ENCODE measurements at regions not wholly inside any gene's neighbourhood (a gene's known extent, or its start where the extent isn't known, plus 50 kb on each side); places are given as distances from the start of the nearest gene placed in this dataset.
"Not testable (repeated sequence)": the region's sequence is repeated elsewhere in the genome, so short reads cannot be mapped to it uniquely, and the experiment has no call there.

DNA sequence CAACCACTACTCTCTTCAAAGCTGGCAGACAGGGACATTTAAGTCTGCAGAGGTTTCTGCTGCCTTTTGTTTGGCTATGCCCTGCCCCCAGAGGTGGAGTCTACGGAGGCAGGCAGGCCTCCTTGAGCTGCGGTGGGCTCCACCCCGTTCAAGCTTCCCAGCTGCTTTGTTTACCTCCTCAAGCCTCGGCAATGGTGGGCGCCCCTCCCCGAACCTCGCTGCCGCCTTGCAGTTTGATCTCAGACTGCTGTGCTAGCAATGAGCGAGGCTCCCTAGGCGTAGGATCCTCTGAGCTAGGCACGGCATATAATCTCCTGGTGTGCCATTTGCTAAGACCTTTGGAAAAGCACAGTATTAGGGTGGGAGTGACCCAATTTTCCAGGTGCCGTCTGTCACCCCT lies 252.2 kb downstream of the OXSM start:
- H3K23ac ChIP-seq (ENCODE audit: low read length); H2AK5ac ChIP-seq (ENCODE audit: low read length); H3K18ac ChIP-seq (ENCODE audit: low read length); H2BK5ac ChIP-seq (ENCODE audit: low read depth, low read length, poor library complexity); H3K79me1 ChIP-seq (ENCODE audit: low read length); H3K27me3 ChIP-seq (ENCODE audit: insufficient read depth, low read length); H4K91ac ChIP-seq (ENCODE audit: low read depth, low read length); H2AFZ ChIP-seq (ENCODE audit: insufficient read depth, low read length, poor library complexity); H2BK120ac ChIP-seq (ENCODE audit: insufficient read depth, low read length, poor library complexity); H3K9me3 ChIP-seq (ENCODE audit: insufficient read depth, low read depth, low read length); H3K4me1 ChIP-seq (ENCODE audit: control insufficient read depth in 1 of 2, insufficient read depth in 2 of 2, low read length in 2 of 2); H2BK12ac ChIP-seq (ENCODE audit: low read length); H3K36me3 ChIP-seq (ENCODE audit: control insufficient read depth in 1 of 2, insufficient read depth in 2 of 2, low read length in 2 of 2); H4K8ac ChIP-seq (ENCODE audit: low read depth, low read length); H3K14ac ChIP-seq (ENCODE audit: low read length); H4K12ac ChIP-seq (ENCODE audit: low read depth, low read length); H3K4ac ChIP-seq (ENCODE audit: low read depth, low read length); DNase-seq; H3K4me2 ChIP-seq (ENCODE audit: low read length); H3K79me2 ChIP-seq (ENCODE audit: control insufficient read depth, insufficient read depth, low read length, poor library complexity); H3K4me3 ChIP-seq (ENCODE audit: low read depth, low read length); H3K9ac ChIP-seq (ENCODE audit: low read length); H3K27ac ChIP-seq (ENCODE audit: low read depth, low read length): not testable (repeated sequence)
- WGBS (ENCODE audit: extremely low coverage, insufficient coverage, insufficient read length) = no CpG with 5 or more reads among the region's 12 CpGs

DNA sequence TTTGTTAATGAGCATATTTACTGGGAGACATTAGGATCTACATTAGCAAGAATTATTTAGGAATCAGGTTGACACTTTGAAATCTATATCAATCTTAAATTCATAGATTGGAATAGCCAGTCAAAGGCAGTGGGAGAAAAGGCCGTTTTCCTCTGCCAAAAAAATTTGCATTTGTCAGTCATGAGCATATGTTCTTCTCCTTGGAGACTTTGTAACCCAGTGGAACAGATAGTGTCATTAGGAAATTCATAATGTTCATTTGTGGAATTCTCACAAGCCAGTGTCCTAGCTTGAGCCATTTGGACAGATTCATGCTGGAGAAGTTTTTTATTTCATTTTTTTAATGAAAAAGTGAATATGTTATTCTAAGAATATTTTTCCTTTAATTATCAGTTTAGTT lies 260.1 kb downstream of the OXSM start:
- Histone ChIP-seq H3K27me3 (ENCODE audit: insufficient read depth, low read length) (no peaks in the 10 kb centered on the region), H3K9me3 (ENCODE audit: insufficient read depth, low read depth, low read length) (no peaks in the 10 kb centered on the region), H2BK5ac (ENCODE audit: low read depth, low read length, poor library complexity) (no peak overlapping the region), H3K9ac (ENCODE audit: low read length) (no peak overlapping the region), H3K79me2 (ENCODE audit: control insufficient read depth, insufficient read depth, low read length, poor library complexity) (no peaks in the 10 kb centered on the region), H3K36me3 (ENCODE audit: control insufficient read depth in 1 of 2, insufficient read depth in 2 of 2, low read length in 2 of 2) (no peaks in the 10 kb centered on the region), H3K14ac (ENCODE audit: low read length) (no peak overlapping the region), H3K4me2 (ENCODE audit: low read length) (no peak overlapping the region), H2AFZ (ENCODE audit: insufficient read depth, low read length, poor library complexity) (no peak overlapping the region), H3K27ac (ENCODE audit: low read depth, low read length) (no peak overlapping the region), H2BK120ac (ENCODE audit: insufficient read depth, low read length, poor library complexity) (no peak overlapping the region), H3K79me1 (ENCODE audit: low read length) (no peaks in the 10 kb centered on the region), H2BK12ac (ENCODE audit: low read length) (no peak overlapping the region), H2AK5ac (ENCODE audit: low read length) (no peak overlapping the region), H4K91ac (ENCODE audit: low read depth, low read length) (no peak overlapping the region), H3K23ac (ENCODE audit: low read length) (no peak overlapping the region), H4K8ac (ENCODE audit: low read depth, low read length) (no peak overlapping the region), H3K18ac (ENCODE audit: low read length) (no peak overlapping the region), H4K12ac (ENCODE audit: low read depth, low read length) (no peak overlapping the region), H3K4ac (ENCODE audit: low read depth, low read length) (no peak overlapping the region), H3K4me1 (ENCODE audit: control insufficient read depth in 1 of 2, insufficient read depth in 2 of 2, low read length in 2 of 2) (no peaks in the 10 kb centered on the region), H3K4me3 (ENCODE audit: low read depth, low read length) (no peak overlapping the region)
- no CpG with 5 or more reads among the region's 1 CpG for WGBS (ENCODE audit: extremely low coverage, insufficient coverage, insufficient read length)
- DNase-seq = no peak

DNA sequence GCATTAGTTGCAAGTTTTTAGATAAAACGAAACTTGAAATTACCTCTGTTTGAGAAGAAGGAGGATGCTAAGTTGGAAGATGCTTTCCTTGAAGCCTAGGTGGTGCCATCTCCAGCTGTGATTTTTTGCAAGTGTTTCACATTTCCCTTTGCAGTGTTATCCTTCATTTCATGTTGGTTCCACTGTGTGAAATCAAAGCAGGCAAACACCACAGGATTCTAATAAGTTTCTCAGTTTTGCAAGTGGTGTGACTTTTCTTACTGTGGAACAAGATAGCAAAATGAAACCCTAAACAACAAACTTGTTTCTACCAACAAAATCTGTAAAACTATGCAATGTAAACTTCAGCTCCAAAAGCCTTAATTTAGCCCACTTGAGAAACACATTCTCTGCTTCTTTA lies 260.9 kb downstream of the OXSM start:
- Histone ChIP-seq H3K27ac (ENCODE audit: low read depth, low read length) (no peak overlapping the region), H3K14ac (ENCODE audit: low read length) (no peak overlapping the region), H4K8ac (ENCODE audit: low read depth, low read length) (no peak overlapping the region), H3K4me2 (ENCODE audit: low read length) (no peak overlapping the region), H3K79me1 (ENCODE audit: low read length) (no peaks in the 10 kb centered on the region), H3K4me1 (ENCODE audit: control insufficient read depth in 1 of 2, insufficient read depth in 2 of 2, low read length in 2 of 2) (no peaks in the 10 kb centered on the region), H3K9ac (ENCODE audit: low read length) (no peak overlapping the region), H3K27me3 (ENCODE audit: insufficient read depth, low read length) (no peaks in the 10 kb centered on the region), H4K12ac (ENCODE audit: low read depth, low read length) (no peak overlapping the region), H2BK12ac (ENCODE audit: low read length) (no peak overlapping the region), H3K23ac (ENCODE audit: low read length) (no peak overlapping the region), H3K4ac (ENCODE audit: low read depth, low read length) (no peak overlapping the region), H2AFZ (ENCODE audit: insufficient read depth, low read length, poor library complexity) (no peak overlapping the region), H2BK120ac (ENCODE audit: insufficient read depth, low read length, poor library complexity) (no peak overlapping the region), H4K91ac (ENCODE audit: low read depth, low read length) (no peak overlapping the region), H3K36me3 (ENCODE audit: control insufficient read depth in 1 of 2, insufficient read depth in 2 of 2, low read length in 2 of 2) (no peaks in the 10 kb centered on the region), H3K79me2 (ENCODE audit: control insufficient read depth, insufficient read depth, low read length, poor library complexity) (no peaks in the 10 kb centered on the region), H2BK5ac (ENCODE audit: low read depth, low read length, poor library complexity) (no peak overlapping the region), H2AK5ac (ENCODE audit: low read length) (no peak overlapping the region), H3K18ac (ENCODE audit: low read length) (no peak overlapping the region), H3K9me3 (ENCODE audit: insufficient read depth, low read depth, low read length) (no peaks in the 10 kb centered on the region), H3K4me3 (ENCODE audit: low read depth, low read length) (no peak overlapping the region)
- no peak for DNase-seq
- no CpG with 5 or more reads among the region's 1 CpG for WGBS (ENCODE audit: extremely low coverage, insufficient coverage, insufficient read length)

DNA sequence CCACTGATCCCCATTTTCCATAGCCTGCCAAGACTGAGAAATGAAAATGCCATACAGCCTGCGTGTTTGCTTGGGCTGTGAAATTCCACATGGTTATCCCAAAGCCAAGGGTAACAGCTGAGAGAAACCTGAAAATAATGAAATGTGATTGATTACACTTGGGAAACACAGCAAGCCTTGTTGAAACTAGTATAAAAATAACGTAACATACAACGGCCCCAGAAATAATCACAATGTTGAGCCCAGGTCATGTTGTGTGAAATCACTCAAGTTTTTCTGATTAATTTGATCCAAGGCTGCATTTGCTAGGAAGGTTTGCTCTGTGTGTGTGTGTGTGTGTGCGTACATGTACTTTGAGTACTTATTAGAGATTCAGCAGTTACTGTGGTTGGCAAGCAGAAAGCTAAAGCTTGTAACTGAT lies 269.0 kb downstream of the OXSM start:
- Histone ChIP-seq H3K9me3 (ENCODE audit: insufficient read depth, low read depth, low read length) (no peaks in the 10 kb centered on the region), H2AK5ac (ENCODE audit: low read length) (no peak overlapping the region), H2BK120ac (ENCODE audit: insufficient read depth, low read length, poor library complexity) (no peak overlapping the region), H3K4me3 (ENCODE audit: low read depth, low read length) (no peak overlapping the region), H3K9ac (ENCODE audit: low read length) (no peak overlapping the region), H4K8ac (ENCODE audit: low read depth, low read length) (no peak overlapping the region), H2BK12ac (ENCODE audit: low read length) (no peak overlapping the region), H4K91ac (ENCODE audit: low read depth, low read length) (no peak overlapping the region), H3K4me1 (ENCODE audit: control insufficient read depth in 1 of 2, insufficient read depth in 2 of 2, low read length in 2 of 2) (peaks cover 0 to 4% of the 10 kb centered on the region in 2 experiments), H3K4ac (ENCODE audit: low read depth, low read length) (no peak overlapping the region), H3K18ac (ENCODE audit: low read length) (no peak overlapping the region), H2AFZ (ENCODE audit: insufficient read depth, low read length, poor library complexity) (no peak overlapping the region), H3K27ac (ENCODE audit: low read depth, low read length) (no peak overlapping the region), H3K79me1 (ENCODE audit: low read length) (no peaks in the 10 kb centered on the region), H3K36me3 (ENCODE audit: control insufficient read depth in 1 of 2, insufficient read depth in 2 of 2, low read length in 2 of 2) (no peaks in the 10 kb centered on the region), H4K12ac (ENCODE audit: low read depth, low read length) (no peak overlapping the region), H3K14ac (ENCODE audit: low read length) (no peak overlapping the region), H3K79me2 (ENCODE audit: control insufficient read depth, insufficient read depth, low read length, poor library complexity) (no peaks in the 10 kb centered on the region), H3K27me3 (ENCODE audit: insufficient read depth, low read length) (no peaks in the 10 kb centered on the region), H2BK5ac (ENCODE audit: low read depth, low read length, poor library complexity) (no peak overlapping the region), H3K4me2 (ENCODE audit: low read length) (no peak overlapping the region), H3K23ac (ENCODE audit: low read length) (no peak overlapping the region)
- DNase-seq = no peak
- no CpG with 5 or more reads among the region's 4 CpGs for WGBS (ENCODE audit: extremely low coverage, insufficient coverage, insufficient read length)

DNA sequence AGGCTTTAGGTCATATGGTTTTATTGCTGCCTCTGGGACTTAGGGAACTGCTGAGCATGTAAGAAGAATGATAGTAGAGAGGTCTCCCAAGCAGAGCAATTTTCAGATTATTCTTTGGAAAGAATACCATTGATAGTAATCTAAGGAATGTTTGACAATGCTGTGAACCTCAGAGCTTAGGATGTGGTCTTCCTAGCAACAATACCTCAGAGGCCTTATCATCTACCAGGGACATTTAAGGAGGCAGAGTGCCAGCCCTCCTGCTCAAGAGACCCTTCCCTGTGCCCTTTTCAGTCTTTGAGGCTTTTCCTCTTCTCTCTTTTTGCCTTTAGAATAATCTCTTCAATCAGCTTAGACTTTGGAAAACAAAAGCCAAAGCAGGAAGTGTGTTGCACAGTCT lies 272.1 kb downstream of the OXSM start:
- no peak for DNase-seq

More for the DNA sequence above, 272.1 kb downstream of the OXSM start:
- no peak overlapping the region for H3K14ac ChIP-seq (ENCODE audit: low read length)
- no peaks in the 10 kb centered on the region for H3K36me3 ChIP-seq (ENCODE audit: control insufficient read depth in 1 of 2, insufficient read depth in 2 of 2, low read length in 2 of 2)
- H3K4me3 ChIP-seq (ENCODE audit: low read depth, low read length) = no peak overlapping the region
- H3K18ac ChIP-seq (ENCODE audit: low read length) = no peak overlapping the region
- peaks cover 0 to 4% of the 10 kb centered on the region in 2 experiments for H3K4me1 ChIP-seq (ENCODE audit: control insufficient read depth in 1 of 2, insufficient read depth in 2 of 2, low read length in 2 of 2)
- no peak overlapping the region for H3K23ac ChIP-seq (ENCODE audit: low read length)
- H4K12ac ChIP-seq (ENCODE audit: low read depth, low read length) = no peak overlapping the region
- H3K4me2 ChIP-seq (ENCODE audit: low read length) = no peak overlapping the region
- H3K79me1 ChIP-seq (ENCODE audit: low read length) = no peaks in the 10 kb centered on the region
- no peak overlapping the region for H2AFZ ChIP-seq (ENCODE audit: insufficient read depth, low read length, poor library complexity)
- H3K4ac ChIP-seq (ENCODE audit: low read depth, low read length) = no peak overlapping the region
- no peak overlapping the region for H2AK5ac ChIP-seq (ENCODE audit: low read length)
- H2BK120ac ChIP-seq (ENCODE audit: insufficient read depth, low read length, poor library complexity) = no peak overlapping the region
- no peak overlapping the region for H3K9ac ChIP-seq (ENCODE audit: low read length)
- H3K27me3 ChIP-seq (ENCODE audit: insufficient read depth, low read length) = no peaks in the 10 kb centered on the region
- H3K79me2 ChIP-seq (ENCODE audit: control insufficient read depth, insufficient read depth, low read length, poor library complexity) = no peaks in the 10 kb centered on the region
- no peak overlapping the region for H4K91ac ChIP-seq (ENCODE audit: low read depth, low read length)
- H3K9me3 ChIP-seq (ENCODE audit: insufficient read depth, low read depth, low read length) = no peaks in the 10 kb centered on the region
- no peak overlapping the region for H2BK12ac ChIP-seq (ENCODE audit: low read length)
- H4K8ac ChIP-seq (ENCODE audit: low read depth, low read length) = no peak overlapping the region
- no peak overlapping the region for H3K27ac ChIP-seq (ENCODE audit: low read depth, low read length)
- no peak overlapping the region for H2BK5ac ChIP-seq (ENCODE audit: low read depth, low read length, poor library complexity)
